Caco-2 (cell line): ENCODE measurements at regions not wholly inside any gene's neighbourhood (a gene's known extent, or its start where the extent isn't known, plus 50 kb on each side); places are given as distances from the start of the nearest gene placed in this dataset.

Source experiments
- BruUV-seq: library from RNA; stranded (reverse); fragments of 400-500 nt; replicated peaks from 2 replicates; lab custom pipeline; 2021; lab: Mats Ljungman, UMichigan
- CTCF ChIA-PET: fragments of 300-600 bp; sonication (Branson Sonifier 250); formaldehyde crosslinking; loops from one replicate; lab custom pipeline; 2022; ENCODE audit warnings: antibody characterized with exemption; lab: Charles Lee
- POLR2A ChIA-PET: fragments of 300-600 bp; sonication (Branson Sonifier 250); formaldehyde crosslinking; loops from one replicate; lab custom pipeline; 2022; ENCODE audit warnings: antibody characterized with exemption; lab: Charles Lee
- DNase-seq, 2 experiments: peaks; one replicate each; pipeline versions ENCODE4 v3.0.0 to v3.0.0-alpha.2; 2020 to 2022
- H3K27me3 ChIP-seq: replicated peaks from 2 replicates; pipeline ENCODE4 v1.6.0; 2011; ENCODE audit warnings: low read length; ENCODE audit not compliant: control insufficient read depth, insufficient read depth
- H3K36me3 ChIP-seq: 2 replicates; pipeline ENCODE4 v1.5.1; 2011; ENCODE audit warnings: low read length; ENCODE audit not compliant: control insufficient read depth, insufficient read depth
- H3K4me1 ChIP-seq: fragments of 250-450 bp; sonication (Bioruptor Pico); 2 replicates; pipeline ENCODE4 v1.5.1; 2020; ENCODE audit warnings: mild to moderate bottlenecking
- H3K4me3 ChIP-seq: 2 replicates; pipeline ENCODE4 v1.5.1; 2011; ENCODE audit warnings: low read depth, mild to moderate bottlenecking, control low read depth, low read length
- H3K9me3 ChIP-seq: fragments of 250-450 bp; sonication (Bioruptor Pico); 2 replicates; pipeline ENCODE4 v1.5.1; 2020; ENCODE audit warnings: mild to moderate bottlenecking, moderate library complexity
- H3K27ac Mint-ChIP-seq: one replicate; pipeline ENCODE4 v1.8.0; 2022; ENCODE audit warnings: mixed read lengths; ENCODE audit not compliant: unreplicated experiment
- H3K27me3 Mint-ChIP-seq: one replicate; pipeline ENCODE4 v1.8.0; 2022; ENCODE audit warnings: mixed read lengths; ENCODE audit not compliant: insufficient read depth, unreplicated experiment
- H3K36me3 Mint-ChIP-seq: one replicate; pipeline ENCODE4 v1.8.0; 2022; ENCODE audit warnings: mild to moderate bottlenecking, mixed read lengths; ENCODE audit not compliant: insufficient read depth, unreplicated experiment
- H3K4me1 Mint-ChIP-seq: one replicate; pipeline ENCODE4 v1.8.0; 2022; ENCODE audit warnings: low read depth, mixed read lengths; ENCODE audit not compliant: unreplicated experiment
- H3K4me3 Mint-ChIP-seq: one replicate; pipeline ENCODE4 v1.8.0; 2022; ENCODE audit warnings: mild to moderate bottlenecking, moderate library complexity, mixed read lengths; ENCODE audit not compliant: unreplicated experiment
- H3K9me3 Mint-ChIP-seq: one replicate; pipeline ENCODE4 v1.8.0; 2022; ENCODE audit warnings: mixed read lengths; ENCODE audit not compliant: unreplicated experiment
- CTCF ChIP-seq, 2 experiments: fragments of 200-600 bp in 1 of 2; IDR thresholded peaks; 1 replicate in 1 of 2; 2 replicates in 1 of 2; pipeline versions ENCODE4 v1.5.1 to v1.8.0; 2011 to 2022; ENCODE audit warnings: antibody characterized with exemption in 1 of 2, control low read depth in 1 of 2, inconsistent platforms in 1 of 2, low read depth in 1 of 2, low read length in 1 of 2, mild to moderate bottlenecking in 1 of 2, moderate library complexity in 1 of 2; ENCODE audit not compliant: insufficient read depth in 1 of 2, severe bottlenecking in 1 of 2, unreplicated experiment in 1 of 2
- intact Hi-C: fragments of 100-400 bp; cut with micrococcal nuclease; formaldehyde crosslinking; loops from one replicate; pipeline ENCODE4 v1.10.0; 2022; ENCODE audit not compliant: unreplicated experiment

- Mint-ChIP-seq H3K27me3 (no peaks in the 10 kb centered on the region), H3K9me3 (no peaks in the 10 kb centered on the region), H3K27ac (no peak overlapping the region), H3K4me1 (no peaks in the 10 kb centered on the region), H3K4me3 (no peak overlapping the region), H3K36me3 (no peaks in the 10 kb centered on the region)
- H3K4me1 ChIP-seq: no peaks in the 10 kb centered on the region
- H3K9me3 ChIP-seq: no peaks in the 10 kb centered on the region; the same call in 1 of the 2 replicates
- no peak for TF ChIP-seq CTCF (IDR thresholded peaks at IDR 0.05; ENCODE audit: insufficient read depth in 1 of 2, low read depth in 1 of 2, low read length in 1 of 2, severe bottlenecking in 1 of 2, unreplicated experiment in 1 of 2)
- BruUV-seq: no TSS peak
- no peak overlapping the region for H3K4me3 ChIP-seq
- no peaks in the 10 kb centered on the region for H3K27me3 ChIP-seq
- ChIA-PET POLR2A (interaction anchor here (0.6 kb wide), 1 partner anchor 533 kb away, joined by 4 read pairs; no protein-coding TSS in a partner anchor), CTCF (no interaction called here)
- intact Hi-C loops: no loop called here
- no peaks in the 10 kb centered on the region for H3K36me3 ChIP-seq
- no peak for DNase-seq
Measured at GRCh38 chr12:98059659-98060343, 455.6 kb upstream of the TMPO start.

- Mint-ChIP-seq H3K27me3 (no peaks in the 10 kb centered on the region), H3K4me1 (no peaks in the 10 kb centered on the region), H3K4me3 (no peak overlapping the region), H3K36me3 (no peaks in the 10 kb centered on the region), H3K27ac (no peak overlapping the region), H3K9me3 (no peaks in the 10 kb centered on the region)
- intact Hi-C loops: no loop called here
- ChIA-PET POLR2A (no interaction called here), CTCF (no interaction called here)
- no peaks in the 10 kb centered on the region; the same call in 1 of the 2 replicates for H3K9me3 ChIP-seq
- DNase-seq: no peak
- H3K4me1 ChIP-seq: no peaks in the 10 kb centered on the region
- no peak overlapping the region for H3K4me3 ChIP-seq
- no TSS peak for BruUV-seq
- no peaks in the 10 kb centered on the region for H3K27me3 ChIP-seq
- H3K36me3 ChIP-seq: no peaks in the 10 kb centered on the region
- TF ChIP-seq CTCF (IDR thresholded peaks at IDR 0.05; ENCODE audit: insufficient read depth in 1 of 2, low read depth in 1 of 2, low read length in 1 of 2, severe bottlenecking in 1 of 2, unreplicated experiment in 1 of 2): no peak
Measured at GRCh38 chr12:98060411-98060810, 455.0 kb upstream of the TMPO start.

GRCh38 chr12:98062464-98063245 is 452.7 kb upstream of the TMPO start:
- Histone ChIP-seq H3K36me3 (no peaks in the 10 kb centered on the region), H3K9me3 (no peaks in the 10 kb centered on the region; the same call in 1 of the 2 replicates), H3K4me1 (no peaks in the 10 kb centered on the region), H3K27me3 (no peaks in the 10 kb centered on the region), H3K4me3 (no peak overlapping the region)
- intact Hi-C loops: no loop called here
- DNase-seq: no peak
- TF ChIP-seq CTCF (IDR thresholded peaks at IDR 0.05; ENCODE audit: insufficient read depth in 1 of 2, low read depth in 1 of 2, low read length in 1 of 2, severe bottlenecking in 1 of 2, unreplicated experiment in 1 of 2): no peak
- Mint-ChIP-seq H3K27ac (no peak overlapping the region), H3K36me3 (no peaks in the 10 kb centered on the region), H3K4me3 (no peak overlapping the region), H3K27me3 (no peaks in the 10 kb centered on the region), H3K4me1 (no peaks in the 10 kb centered on the region), H3K9me3 (no peaks in the 10 kb centered on the region)
- POLR2A ChIA-PET: no interaction called here
- no TSS peak for BruUV-seq
- CTCF ChIA-PET: no interaction called here
